ENCODE measurements at regions not wholly inside any gene's neighbourhood (a gene's known extent, or its start where the extent isn't known, plus 50 kb on each side); places are given as distances from the start of the nearest gene placed in this dataset.

GRCh38 chr22:44400763-44401060, 88.0 kb upstream of the SHISAL1 start:
- H3K4me3 ChIP-seq (ENCODE audit: low read depth, low read length): no peak overlapping the region
- DNase-seq (ENCODE audit: low read depth): no peak
- TF ChIP-seq CTCF (conservative IDR thresholded peaks at IDR 0.05; ENCODE audit: low read depth, low read length): no peak

- no peak for DNase-seq (ENCODE audit: low read depth)
- no peak for TF ChIP-seq CTCF (conservative IDR thresholded peaks at IDR 0.05; ENCODE audit: low read depth, low read length)
These were observed 87.4 kb upstream of the SHISAL1 start for GRCh38 chr22:44399906-44400762.

GRCh38 chr22:44398856-44399837, 86.4 kb upstream of the SHISAL1 start:
- no peak for TF ChIP-seq CTCF (conservative IDR thresholded peaks at IDR 0.05; ENCODE audit: low read depth, low read length)
- no peak overlapping the region for H3K4me3 ChIP-seq (ENCODE audit: low read depth, low read length)
- no peak for DNase-seq (ENCODE audit: low read depth)

More at GRCh38 chr22:44399906-44400762, 87.4 kb upstream of the SHISAL1 start:
- H3K4me3 ChIP-seq (ENCODE audit: low read depth, low read length): no peak overlapping the region

GRCh38 chr22:44396727-44397722, 84.3 kb upstream of the SHISAL1 start:
- TF ChIP-seq CTCF (conservative IDR thresholded peaks at IDR 0.05; ENCODE audit: low read depth, low read length): no peak
- H3K4me3 ChIP-seq (ENCODE audit: low read depth, low read length): no peak overlapping the region
- DNase-seq (ENCODE audit: low read depth): no peak

GRCh38 chr22:44396021-44396726, 83.4 kb upstream of the SHISAL1 start:
- H3K4me3 ChIP-seq (ENCODE audit: low read depth, low read length): no peak overlapping the region
- no peak for TF ChIP-seq CTCF (conservative IDR thresholded peaks at IDR 0.05; ENCODE audit: low read depth, low read length)
- no peak for DNase-seq (ENCODE audit: low read depth)

Measured in epithelial cell of proximal tubule (primary cell).